Osteoblast (primary cell): ENCODE measurements at regions not wholly inside any gene's neighbourhood (a gene's known extent, or its start where the extent isn't known, plus 50 kb on each side); places are given as distances from the start of the nearest gene placed in this dataset.
A peak's percentile ranks its signal among the peaks of the same experiment; 100 is the strongest.

Experiments used
- DNase-seq: peaks from one replicate; pipeline ENCODE4 v3.0.0; 2011; ENCODE audit warnings: low spot score, mixed read lengths; ENCODE audit not compliant: insufficient read length; ENCODE audit errors: missing footprints
- H2AFZ ChIP-seq: 2 replicates; pipeline ENCODE4 v1.6.0; 2011; ENCODE audit warnings: mild to moderate bottlenecking, low read length
- H3K27ac ChIP-seq: 2 replicates; pipeline ENCODE4 v1.5.1; 2011; ENCODE audit warnings: mild to moderate bottlenecking, low read depth, low read length, moderate library complexity
- H3K27me3 ChIP-seq: 2 replicates; pipeline ENCODE4 v1.6.0; 2012; ENCODE audit warnings: mild to moderate bottlenecking, control low read depth, inconsistent platforms, low read length, moderate library complexity; ENCODE audit not compliant: insufficient read depth
- H3K36me3 ChIP-seq: 2 replicates; pipeline ENCODE4 v1.5.1; 2011; ENCODE audit warnings: mild to moderate bottlenecking, low read length, control low read depth, moderate library complexity; ENCODE audit not compliant: insufficient read depth
- H3K4me1 ChIP-seq: 2 replicates; pipeline ENCODE4 v1.5.1; 2011; ENCODE audit warnings: mild to moderate bottlenecking, low read length, control low read depth, moderate library complexity; ENCODE audit not compliant: insufficient read depth
- H3K4me2 ChIP-seq: 2 replicates; pipeline ENCODE4 v1.6.0; 2011; ENCODE audit warnings: mild to moderate bottlenecking, low read length; ENCODE audit not compliant: insufficient read depth
- H3K4me3 ChIP-seq: fragments of 200-600 bp; sonication (generic); 3 replicates; pipeline ENCODE4 v1.5.1; 2012; ENCODE audit warnings: mild to moderate bottlenecking, low read length, inconsistent platforms; ENCODE audit not compliant: insufficient read depth
- H3K79me2 ChIP-seq: 2 replicates; pipeline ENCODE4 v1.6.0; 2012; ENCODE audit warnings: mild to moderate bottlenecking, low read length, control low read depth, inconsistent platforms; ENCODE audit not compliant: insufficient read depth
- H3K9me3 ChIP-seq: 2 replicates; pipeline ENCODE4 v1.5.1; 2011; ENCODE audit warnings: low read depth, low read length, control low read depth
- H4K20me1 ChIP-seq: 2 replicates; pipeline ENCODE4 v1.6.0; 2012; ENCODE audit warnings: mild to moderate bottlenecking, low read length, control low read depth; ENCODE audit not compliant: insufficient read depth
- TF ChIP-seq, protein P1 (sequence below): IDR thresholded peaks from 2 replicates; pipeline ENCODE4 v1.5.1; 2011; ENCODE audit warnings: mild to moderate bottlenecking, low read depth, low read length, moderate library complexity; ENCODE audit errors: extremely low read depth

DNA sequence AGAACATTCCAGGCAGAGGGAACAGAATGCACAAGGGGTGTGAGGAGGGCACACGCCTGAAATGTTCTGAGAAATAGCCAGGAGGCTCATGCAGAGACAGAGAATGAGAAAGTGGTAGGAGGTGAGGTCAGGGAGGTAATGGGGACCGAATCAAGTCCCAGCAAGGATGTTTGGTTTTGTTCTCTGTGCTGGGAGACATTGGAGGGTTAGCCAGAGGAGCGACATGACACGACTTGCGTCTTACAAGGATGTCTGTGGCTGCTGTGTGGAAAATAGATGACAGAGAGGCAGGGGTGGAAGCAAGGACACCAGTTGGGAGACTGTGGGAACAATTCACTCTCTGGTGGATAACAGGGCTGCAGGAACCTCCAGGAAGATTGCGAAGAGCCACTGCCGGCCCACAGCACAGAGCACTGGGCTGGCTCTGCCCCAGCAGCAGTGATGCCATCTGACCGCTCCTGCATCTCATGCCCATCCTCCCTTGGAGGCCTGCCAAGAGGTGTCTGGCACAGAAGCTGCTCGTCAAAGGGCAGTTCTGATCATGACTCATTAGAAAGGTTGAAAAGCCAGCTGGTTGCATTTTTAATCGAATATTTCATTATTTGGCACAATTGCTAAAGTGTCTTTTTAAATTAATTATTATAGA is 57.7 kb upstream of the CD83 start:
- no peak overlapping the region for H3K27ac ChIP-seq
- no peaks in the 10 kb centered on the region for H4K20me1 ChIP-seq
- no peaks in the 10 kb centered on the region for H3K4me1 ChIP-seq
- TF ChIP-seq, protein P1, sequence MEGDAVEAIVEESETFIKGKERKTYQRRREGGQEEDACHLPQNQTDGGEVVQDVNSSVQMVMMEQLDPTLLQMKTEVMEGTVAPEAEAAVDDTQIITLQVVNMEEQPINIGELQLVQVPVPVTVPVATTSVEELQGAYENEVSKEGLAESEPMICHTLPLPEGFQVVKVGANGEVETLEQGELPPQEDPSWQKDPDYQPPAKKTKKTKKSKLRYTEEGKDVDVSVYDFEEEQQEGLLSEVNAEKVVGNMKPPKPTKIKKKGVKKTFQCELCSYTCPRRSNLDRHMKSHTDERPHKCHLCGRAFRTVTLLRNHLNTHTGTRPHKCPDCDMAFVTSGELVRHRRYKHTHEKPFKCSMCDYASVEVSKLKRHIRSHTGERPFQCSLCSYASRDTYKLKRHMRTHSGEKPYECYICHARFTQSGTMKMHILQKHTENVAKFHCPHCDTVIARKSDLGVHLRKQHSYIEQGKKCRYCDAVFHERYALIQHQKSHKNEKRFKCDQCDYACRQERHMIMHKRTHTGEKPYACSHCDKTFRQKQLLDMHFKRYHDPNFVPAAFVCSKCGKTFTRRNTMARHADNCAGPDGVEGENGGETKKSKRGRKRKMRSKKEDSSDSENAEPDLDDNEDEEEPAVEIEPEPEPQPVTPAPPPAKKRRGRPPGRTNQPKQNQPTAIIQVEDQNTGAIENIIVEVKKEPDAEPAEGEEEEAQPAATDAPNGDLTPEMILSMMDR: no peak
- H3K9me3 ChIP-seq: peaks cover 2% of the 10 kb centered on the region
- DNase-seq: peak; percentile 21
- H3K79me2 ChIP-seq: no peaks in the 10 kb centered on the region
- no peak overlapping the region for H2AFZ ChIP-seq
- H3K4me2 ChIP-seq: no peak overlapping the region
- H3K4me3 ChIP-seq: no peak overlapping the region
- peaks cover 37% of the 10 kb centered on the region for H3K27me3 ChIP-seq
- no peaks in the 10 kb centered on the region for H3K36me3 ChIP-seq

DNA sequence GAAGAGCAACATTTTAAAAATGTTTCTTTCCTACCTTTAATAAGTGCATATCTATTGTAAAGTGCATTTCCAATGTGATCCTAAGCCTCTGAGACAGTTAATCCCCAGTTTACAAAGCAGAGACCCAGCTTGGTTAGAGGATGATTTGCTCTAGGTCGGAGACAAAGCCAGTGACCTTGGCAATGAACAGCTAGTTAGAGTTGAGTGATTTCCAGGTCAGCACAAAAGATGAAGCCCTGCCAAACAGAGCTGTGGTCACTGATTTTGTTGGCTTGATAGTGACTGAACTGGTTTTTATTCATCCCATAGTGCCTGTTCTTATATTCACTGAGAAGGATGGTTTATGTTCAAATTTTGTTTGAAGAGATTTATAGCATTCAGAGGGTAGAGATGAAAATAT is 56.6 kb upstream of the CD83 start:
- Histone ChIP-seq H3K4me3 (no peak overlapping the region), H3K9me3 (peaks cover 2% of the 10 kb centered on the region), H3K27me3 (peaks cover 41% of the 10 kb centered on the region), H3K27ac (no peak overlapping the region), H4K20me1 (no peaks in the 10 kb centered on the region), H2AFZ (no peak overlapping the region), H3K4me1 (no peaks in the 10 kb centered on the region), H3K4me2 (no peak overlapping the region), H3K36me3 (no peaks in the 10 kb centered on the region), H3K79me2 (no peaks in the 10 kb centered on the region)
- TF ChIP-seq, protein P1: no peak
- no peak for DNase-seq

DNA sequence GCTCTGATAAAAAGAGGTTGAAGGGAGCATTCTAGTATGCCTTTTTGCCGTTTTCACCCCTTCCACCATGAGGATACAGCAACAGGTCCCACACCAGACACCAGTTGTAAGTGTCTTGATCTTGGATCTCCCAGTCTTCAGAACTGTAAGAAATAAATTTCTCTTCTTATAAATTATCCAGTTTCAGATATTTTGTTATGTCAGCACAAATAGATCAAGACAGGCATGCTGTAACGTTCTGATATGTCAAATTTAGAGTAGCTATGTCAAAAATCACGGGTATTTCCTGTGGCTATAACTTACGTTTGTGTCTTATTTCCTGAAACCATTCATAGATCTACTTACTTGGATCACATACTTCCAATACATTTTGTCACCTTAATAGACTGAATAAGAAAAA is 55.9 kb upstream of the CD83 start:
- no peak overlapping the region for H3K4me3 ChIP-seq
- H3K27ac ChIP-seq: no peak overlapping the region
- no peaks in the 10 kb centered on the region for H4K20me1 ChIP-seq
- H2AFZ ChIP-seq: no peak overlapping the region
- H3K9me3 ChIP-seq: peaks cover 2% of the 10 kb centered on the region
- no peak overlapping the region for H3K4me2 ChIP-seq
- DNase-seq: no peak
- H3K79me2 ChIP-seq: no peaks in the 10 kb centered on the region
- TF ChIP-seq, protein P1: no peak
- H3K27me3 ChIP-seq: peaks cover 41% of the 10 kb centered on the region
- H3K36me3 ChIP-seq: no peaks in the 10 kb centered on the region
- no peaks in the 10 kb centered on the region for H3K4me1 ChIP-seq

DNA sequence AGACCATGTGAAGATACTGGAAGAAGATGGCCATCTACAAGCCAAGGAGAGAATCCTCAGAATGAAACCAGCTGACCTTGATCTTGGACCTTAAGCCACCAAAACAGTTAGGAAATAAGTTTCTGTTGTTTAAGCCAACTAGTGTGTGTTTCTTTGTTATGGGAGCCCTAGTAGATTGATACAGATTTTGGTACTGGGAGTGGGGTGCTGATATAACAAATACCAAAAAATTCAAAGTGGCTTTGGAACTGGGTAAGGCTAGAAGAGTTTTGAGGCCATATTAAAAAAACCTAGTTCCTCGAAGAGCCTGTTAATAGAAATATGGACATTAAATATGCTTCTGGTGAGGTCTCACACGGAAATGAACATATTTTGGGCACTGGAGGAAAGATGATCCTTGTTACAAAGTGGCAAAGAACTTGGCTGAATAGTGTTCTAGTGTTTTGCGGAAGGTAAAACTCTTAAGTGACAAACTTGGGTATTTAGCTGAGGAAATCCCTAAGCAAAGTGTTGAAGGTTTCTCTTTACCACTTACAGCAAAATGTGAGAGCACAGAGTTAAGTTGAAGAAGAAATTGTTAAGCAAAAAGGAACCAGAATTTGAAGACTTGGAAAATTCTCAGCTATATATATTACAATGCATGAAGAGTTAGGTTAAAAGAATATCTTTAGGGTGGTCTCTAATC is 55.1 kb upstream of the CD83 start:
- peaks cover 41% of the 10 kb centered on the region for H3K27me3 ChIP-seq
- no peaks in the 10 kb centered on the region for H3K36me3 ChIP-seq
- no peak overlapping the region for H3K4me3 ChIP-seq
- no peak overlapping the region for H3K27ac ChIP-seq
- no peak overlapping the region for H2AFZ ChIP-seq
- no peaks in the 10 kb centered on the region for H3K79me2 ChIP-seq
- no peak for DNase-seq
- TF ChIP-seq, protein P1: no peak
- no peak overlapping the region for H3K4me2 ChIP-seq
- H3K4me1 ChIP-seq: peaks cover 5% of the 10 kb centered on the region
- no peaks in the 10 kb centered on the region for H4K20me1 ChIP-seq
- H3K9me3 ChIP-seq: peaks cover 2% of the 10 kb centered on the region
